Inflammatory macrophage (primary cell): ENCODE measurements at regions not wholly inside any gene's neighbourhood (a gene's known extent, or its start where the extent isn't known, plus 50 kb on each side); places are given as distances from the start of the nearest gene placed in this dataset.
"Not testable (repeated sequence)": the region's sequence is repeated elsewhere in the genome, so short reads cannot be mapped to it uniquely, and the experiment has no call there.

Experiments used
- DNase-seq, 2 donors: peaks; one replicate each; pipeline ENCODE4 v3.0.0-alpha.2; 2020 to 2022

DNA sequence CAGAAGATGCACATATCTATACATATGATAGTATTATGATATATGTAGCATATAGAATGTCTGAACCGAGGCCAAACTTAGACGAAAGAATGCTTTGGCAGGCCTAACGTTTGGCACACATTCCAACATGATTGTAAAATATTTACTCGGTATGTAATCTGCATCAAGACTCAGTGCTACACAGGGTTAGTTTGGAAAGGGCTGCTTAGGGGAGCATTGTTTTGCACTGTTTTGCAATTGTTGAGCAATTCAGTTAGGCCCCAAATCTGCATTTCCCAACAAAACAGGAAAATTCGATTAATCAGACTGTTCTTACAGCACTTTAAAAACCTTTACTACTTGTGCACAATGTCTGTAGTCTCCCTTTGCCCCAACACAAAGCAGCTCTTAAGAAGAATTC lies 216.0 kb upstream of the NEGR1 start:
- DNase-seq: no peak

DNA sequence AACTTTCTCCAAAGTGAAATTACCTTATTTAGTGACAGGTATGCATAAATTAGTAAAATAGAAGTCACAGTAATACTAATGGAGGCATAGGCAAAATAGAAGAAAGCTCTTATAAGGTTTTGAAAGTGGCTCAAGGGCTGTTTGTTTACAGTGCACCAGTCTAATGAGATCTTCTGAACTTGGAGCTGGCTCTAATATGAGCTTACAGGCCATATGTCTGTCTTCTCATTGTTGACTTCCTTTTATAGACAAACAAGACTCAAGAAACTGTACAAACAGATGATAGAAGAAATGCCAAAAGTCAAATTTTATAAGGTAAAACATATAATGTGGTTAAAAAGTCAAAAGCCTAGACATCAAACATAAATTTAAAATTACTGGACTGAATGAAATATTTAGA lies 207.5 kb upstream of the NEGR1 start:
- DNase-seq: no peak

DNA sequence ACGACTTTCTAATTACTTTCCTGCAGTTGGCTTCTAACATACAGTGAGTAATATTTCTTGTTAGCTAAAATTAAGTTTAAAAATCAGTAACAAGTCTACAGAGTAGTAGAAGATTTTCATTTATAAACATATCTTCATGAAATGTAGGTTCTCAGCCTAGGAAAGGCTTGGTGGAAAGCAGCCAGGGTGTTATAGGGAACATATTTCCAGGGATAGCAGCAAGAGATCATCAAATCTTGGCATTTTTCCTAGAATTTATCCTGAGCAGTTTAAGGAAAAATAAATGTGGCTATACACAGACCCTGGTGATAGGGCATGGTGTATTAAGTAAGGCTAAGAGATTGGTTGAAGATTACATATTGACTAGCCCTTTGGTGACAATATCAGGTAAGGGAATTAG lies 203.5 kb upstream of the NEGR1 start:
- no peak for DNase-seq

DNA sequence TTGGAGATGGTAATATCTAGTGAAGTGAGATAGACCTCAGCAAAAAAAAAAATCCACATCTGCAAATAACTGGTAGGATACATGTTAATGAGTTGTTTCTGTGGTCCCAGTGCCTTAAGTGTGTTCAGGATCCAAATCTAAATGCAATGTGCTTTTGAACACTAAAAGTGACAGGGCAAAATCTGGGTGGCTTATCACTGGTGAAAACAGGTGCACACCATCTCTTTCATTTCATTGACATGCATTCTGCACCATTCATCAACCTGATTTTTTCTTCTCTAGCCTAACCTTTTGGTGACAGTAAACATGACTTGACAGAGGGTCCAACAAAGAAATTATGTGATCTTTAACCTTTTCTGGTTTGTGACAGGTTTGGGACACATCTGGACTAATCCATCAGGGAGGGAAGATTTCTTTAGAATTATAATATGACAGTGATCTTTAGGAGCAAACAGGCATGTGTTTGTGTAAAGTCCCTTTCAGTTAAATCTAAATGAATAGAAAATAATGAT lies 201.6 kb upstream of the NEGR1 start:
- no peak for DNase-seq

DNA sequence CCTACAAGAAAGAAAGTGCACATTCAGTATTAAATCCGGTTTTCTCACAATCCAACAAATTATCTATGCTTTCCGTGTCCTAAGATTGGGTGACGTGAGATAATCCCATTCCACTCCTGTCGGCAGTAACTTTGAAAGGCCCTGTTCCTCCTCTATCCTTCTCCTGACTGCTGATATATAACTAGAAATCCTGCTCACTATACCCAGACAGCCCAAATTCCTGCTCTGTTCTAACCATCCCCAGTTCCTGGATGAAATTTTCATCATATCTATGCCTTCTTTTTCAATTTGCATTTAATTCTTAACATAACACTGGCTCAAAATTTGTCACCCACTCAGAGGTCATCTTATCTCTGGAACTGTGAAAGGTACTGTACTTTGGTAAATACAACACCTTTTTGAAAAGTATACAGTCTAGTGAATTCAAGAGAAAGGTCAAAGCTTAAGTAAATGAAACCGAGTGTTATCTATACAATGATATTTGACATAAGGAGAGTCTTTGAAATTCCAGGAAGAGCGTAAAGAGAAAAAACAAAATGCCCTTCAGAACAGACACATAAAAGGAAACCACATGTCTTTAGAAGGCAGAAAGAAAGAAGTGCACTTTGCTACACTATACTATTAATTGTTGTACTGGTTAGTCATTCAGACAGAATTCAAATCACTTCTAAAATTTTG lies 200.5 kb upstream of the NEGR1 start:
- no peak for DNase-seq

DNA sequence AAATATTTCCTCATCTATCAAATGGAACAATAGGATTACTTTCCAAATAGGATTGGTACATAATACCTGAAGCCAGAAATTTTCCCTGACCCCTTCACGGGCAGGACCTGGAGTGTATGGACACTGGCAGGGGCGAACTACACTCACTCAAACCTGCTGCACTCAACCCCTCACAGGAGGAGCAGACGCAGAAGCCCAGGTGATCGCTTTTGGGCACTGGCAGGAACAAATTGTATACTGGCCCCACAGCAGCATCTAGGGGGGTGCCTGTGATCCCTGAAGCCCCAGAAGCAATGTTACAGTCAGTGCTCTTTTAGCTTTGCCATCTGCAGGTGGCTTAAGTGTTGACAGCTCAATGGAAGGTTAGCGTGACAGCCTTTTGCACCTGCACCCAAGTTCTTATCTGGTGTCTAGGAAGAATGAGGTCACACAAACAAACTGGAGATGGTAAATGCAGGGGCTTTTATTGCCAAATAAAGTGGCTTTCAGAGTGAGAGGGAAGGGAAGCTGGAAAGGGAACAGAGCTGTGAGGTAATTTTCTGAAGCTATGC lies 199.2 kb upstream of the NEGR1 start:
- no peak for DNase-seq

DNA sequence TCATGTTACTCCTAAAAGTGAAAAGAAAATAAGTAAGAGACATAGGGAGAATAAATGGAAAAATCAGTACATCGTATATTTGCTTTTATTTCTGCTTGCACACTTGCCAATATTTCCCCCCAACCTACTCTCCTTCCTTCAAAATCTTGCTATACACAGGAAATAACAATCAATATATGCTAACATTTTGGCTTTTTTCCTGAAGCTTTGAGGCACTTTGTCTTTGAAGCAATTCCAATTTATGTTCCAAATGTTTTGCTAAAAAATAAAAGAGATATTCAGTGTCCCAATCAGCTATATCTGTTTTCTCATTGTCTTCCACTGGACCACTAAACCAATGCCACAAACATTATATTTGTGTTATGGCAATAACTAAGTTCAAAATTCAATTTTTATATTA lies 184.0 kb upstream of the NEGR1 start:
- no peak for DNase-seq

DNA sequence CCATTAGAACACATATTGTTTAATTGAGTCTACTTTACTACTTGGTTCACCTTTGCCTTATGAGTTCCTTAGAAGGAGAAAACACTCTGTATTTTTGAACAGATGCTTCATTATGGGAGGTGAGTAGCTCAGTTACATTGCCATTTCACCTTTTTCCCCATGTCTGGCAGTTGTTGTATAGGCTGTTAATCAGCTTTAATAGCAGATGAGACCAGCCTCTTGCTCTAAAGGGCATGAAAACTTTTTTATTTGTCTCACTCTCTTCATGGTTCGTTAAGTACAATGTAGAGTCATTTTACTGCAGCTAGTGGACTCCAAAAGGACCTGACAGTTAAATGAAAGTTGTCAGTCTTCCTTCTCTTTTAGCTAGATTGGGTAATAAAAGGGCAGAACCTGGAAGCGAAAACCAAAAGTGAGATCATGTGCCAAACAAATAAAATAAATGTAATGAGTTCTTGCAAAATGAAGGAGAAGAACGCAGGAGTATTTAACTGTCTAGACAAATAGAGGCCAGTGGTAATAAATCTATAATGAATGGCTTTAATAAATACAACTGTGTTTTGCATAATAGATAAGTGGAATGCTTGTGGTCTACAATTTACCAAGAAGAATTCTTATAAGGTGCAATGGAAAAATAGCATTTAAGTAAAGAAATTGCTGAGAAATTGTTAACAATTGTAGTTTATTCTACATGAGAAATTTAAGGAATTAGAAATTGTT lies 180.0 kb upstream of the NEGR1 start:
- DNase-seq: no peak

DNA sequence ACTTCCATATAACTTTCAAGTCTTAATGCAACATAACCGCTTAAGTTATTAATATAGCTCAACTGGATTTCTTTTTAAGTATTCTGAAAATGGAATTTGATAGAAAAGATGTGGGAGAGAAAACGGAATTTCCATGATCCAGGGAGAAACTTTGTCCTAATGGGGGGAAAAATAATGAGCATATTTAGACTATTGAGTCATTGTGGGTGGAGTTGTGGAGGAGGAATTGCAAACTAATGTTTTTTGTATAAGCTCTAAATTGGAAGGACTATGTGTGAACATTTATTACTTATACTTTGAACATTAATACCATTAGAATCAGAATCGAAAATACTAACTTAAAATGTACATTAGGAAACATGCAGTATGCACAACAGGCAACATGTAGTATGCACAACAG lies 159.9 kb upstream of the NEGR1 start:
- DNase-seq: no peak

DNA sequence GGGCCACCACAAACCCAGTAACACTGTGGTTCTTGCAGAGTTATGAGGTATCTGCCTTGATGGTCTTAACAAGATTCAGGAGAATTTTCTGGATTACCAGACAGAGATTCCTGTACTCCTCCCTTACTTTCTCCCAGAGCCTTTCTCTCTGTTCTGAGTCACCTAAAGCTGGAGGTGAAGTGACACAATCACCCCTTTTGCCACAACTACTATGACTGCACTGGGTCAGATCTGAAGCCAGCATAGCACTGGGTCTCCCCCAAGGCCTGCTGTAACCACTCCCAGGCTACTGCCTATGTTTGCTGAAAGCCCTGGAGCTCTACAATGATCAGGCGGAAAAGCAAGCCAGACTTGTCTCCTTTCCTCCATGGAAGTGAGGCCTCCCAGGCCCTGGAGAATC lies 156.7 kb upstream of the NEGR1 start:
- DNase-seq: no peak

DNA sequence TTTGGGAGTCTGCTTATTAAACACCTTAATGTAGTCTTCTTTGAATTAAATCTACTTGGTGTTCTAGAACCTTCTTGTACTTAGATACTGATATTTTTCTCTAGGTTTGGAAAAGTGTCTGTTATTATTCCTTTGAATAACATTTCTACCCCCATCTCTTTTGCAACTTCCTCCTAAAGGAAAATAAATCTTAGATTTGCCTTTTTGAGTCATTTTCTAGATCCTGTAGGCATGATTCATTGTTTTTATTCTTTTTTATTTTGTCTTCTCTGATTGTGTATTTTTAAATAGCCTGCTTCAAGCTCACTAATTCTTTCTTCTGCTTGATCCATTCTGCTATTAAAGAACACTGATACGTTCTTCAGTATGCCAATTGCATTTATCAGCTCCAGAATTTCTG lies 155.9 kb upstream of the NEGR1 start:
- no peak for DNase-seq

DNA sequence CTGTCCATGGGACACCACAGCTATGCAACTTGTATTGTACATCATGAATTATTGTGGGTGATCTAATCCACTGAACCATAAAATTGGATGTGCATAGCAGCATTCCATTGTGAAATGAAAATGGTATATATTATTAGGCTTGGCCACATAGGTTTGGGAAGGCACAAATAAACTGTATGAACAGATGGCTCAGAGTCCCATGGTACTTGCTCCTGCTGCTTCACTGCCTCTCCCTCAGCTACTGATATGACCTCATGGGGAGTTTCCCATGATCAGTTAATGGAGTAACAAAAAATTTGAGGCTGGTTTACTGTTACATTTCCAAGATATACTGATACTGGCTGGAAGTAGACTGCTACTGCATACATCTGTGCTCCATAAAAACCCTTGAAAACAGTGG lies 152.7 kb upstream of the NEGR1 start:
- DNase-seq: no peak

DNA sequence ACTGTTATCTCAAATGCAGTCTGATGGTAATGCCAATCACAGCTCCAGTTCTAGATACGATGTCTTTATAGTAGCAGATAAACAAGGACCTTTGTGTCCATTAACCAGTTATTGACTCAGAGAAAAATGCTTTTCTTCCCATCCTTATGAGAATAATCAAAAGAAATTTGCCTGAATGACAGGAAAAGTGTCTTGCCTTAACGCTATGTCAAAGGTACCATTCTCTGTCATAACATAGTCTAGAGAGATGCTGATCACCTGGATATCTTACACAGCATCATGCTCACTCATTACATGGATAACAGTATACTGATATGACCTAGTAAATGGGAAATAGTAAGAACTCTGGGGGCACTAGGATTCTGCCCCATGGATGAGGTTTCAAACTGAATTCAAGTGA lies 151.7 kb upstream of the NEGR1 start:
- DNase-seq: no peak

DNA sequence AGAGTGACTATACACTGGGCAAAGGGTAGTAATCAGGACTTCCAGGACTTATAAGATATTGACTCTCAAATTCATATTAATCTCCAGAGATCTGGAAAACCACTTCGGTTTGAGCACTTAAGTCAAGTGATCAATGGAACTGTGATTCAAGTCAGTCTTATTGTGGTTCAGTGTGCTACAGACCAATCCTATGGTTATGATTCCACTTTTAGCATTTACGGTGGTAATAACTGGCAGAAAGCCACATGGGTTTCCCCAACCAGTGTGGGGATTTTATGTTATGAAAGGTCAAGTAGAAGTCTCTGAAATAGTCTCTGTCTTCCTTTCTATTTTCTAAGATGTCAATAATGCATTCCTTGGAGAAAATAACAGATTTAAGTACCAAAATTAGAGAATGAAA lies 151.3 kb upstream of the NEGR1 start:
- DNase-seq: no peak

DNA sequence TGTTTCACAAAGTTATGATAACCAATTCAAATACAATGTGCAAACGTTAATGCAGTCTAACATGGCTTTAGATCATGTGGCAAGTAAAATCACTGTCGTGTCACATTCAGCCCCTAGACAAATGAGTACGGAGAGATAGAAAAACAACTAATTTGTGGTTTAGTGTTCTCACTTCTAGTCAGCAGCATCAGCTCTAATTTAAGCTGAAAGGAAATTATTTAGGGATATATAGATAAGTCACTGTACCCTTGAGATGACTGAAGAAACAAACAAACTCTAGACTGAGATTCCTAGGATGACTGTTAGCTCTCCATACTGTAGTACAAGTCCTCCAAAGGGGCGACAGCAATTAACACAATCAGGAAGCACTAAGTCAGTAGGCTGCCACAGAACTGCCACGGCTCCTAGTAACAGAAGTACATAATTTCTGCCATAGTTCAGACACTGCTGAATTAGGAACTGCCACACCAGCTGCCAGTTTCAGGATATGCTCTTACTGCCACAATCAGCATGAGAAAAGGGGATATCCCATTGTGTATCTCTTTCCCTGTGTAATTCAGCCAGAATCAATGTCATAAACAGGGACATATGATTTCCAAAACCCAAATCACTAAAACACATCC lies 150.4 kb upstream of the NEGR1 start:
- peak in 1 of 2 donors; percentile 6 for DNase-seq

DNA sequence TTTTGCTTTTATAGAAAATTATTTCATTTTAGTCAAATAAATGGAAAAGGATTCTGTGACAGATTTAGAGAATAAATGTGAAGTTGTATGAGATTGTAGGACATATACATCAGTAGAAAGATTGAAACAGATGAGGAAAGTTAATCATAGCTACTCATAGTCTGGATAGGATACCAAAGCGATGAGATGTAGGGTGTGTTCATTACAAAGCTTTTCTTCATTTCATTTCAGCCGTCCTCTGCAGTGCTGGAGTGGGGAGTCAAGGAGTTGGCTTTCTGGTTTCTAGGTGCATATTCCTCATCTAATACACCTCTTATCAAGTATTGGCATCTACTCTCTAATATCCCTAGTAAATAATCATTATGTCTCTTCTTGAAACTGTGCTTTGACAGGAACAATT lies 149.5 kb upstream of the NEGR1 start:
- DNase-seq: no peak

DNA sequence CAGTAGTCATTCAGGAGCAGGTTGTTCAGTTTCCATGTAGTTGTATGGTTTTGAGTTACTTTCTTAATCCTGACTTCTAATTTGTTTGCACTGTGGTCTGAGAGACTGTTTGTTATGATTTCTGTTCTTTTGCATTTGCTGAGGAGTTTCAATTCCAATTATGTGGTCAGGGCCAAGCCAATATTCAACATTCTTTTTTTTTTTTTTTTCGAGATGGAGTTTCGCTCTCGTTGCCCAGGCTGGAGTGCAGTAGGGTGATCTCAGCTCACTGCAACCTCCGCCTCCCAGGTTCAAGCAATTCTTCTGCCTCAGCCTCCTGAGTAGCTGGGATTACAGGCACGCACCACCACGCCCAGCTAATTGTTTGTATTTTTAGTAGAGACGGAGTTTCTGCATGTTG lies 145.9 kb upstream of the NEGR1 start:
- not testable (repeated sequence) for DNase-seq

DNA sequence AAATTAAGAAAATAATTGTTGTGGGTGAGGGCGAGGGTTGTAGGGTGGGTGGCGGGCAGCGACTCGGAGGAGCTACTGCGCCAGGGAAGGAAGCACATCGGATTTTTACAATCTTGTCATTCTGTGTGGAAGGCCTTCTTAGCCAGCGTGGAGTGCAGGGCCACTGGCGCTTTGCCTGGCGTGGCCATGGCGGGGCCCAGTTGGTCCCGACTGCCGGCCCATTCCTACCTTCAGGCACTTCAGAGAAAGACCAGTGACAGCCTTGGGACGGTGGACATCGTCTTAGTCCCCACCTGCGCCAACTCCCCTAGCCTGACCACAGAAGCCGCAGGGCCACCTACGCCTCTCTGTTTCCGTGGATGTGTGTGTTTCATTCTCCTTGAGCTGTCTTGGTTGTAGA lies 136.9 kb upstream of the NEGR1 start:
- DNase-seq: no peak

DNA sequence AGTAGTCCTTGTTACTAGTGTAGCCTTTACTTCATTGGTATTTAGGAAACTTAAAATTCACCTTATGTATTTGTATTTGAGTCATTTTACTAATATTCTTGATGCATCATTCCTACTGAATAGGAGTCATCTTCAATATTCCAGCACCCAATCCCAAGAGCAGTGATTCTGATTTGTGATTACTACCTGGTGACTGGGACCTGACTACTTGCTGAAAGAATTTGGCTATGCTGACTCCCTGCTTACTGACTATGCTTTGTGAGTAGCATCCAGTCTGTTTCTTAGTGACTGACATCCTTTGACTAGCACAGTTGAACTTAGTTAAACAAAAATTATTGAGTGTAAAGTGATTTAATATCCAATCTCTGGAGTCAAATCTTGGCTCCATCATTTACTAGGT lies 129.9 kb upstream of the NEGR1 start:
- no peak for DNase-seq

DNA sequence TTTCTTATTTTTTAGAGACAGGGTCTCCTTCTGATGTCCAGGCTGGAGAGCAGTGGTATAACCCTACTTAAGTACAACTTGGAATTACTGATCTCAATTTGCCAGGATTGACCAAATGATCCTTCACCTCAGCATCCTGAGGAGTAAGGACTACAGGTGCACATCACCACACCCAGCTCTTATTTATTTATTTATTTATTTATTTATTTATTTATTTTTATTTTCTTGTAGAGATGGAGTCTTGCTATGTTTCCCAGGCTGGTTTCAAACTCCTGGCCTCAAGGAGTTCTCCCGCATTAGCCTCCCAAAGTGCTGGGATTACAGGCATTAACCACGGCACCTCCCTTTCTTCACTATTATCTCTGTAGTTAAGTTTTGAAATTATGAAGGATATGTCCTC lies 117.5 kb upstream of the NEGR1 start:
- DNase-seq: no peak

DNA sequence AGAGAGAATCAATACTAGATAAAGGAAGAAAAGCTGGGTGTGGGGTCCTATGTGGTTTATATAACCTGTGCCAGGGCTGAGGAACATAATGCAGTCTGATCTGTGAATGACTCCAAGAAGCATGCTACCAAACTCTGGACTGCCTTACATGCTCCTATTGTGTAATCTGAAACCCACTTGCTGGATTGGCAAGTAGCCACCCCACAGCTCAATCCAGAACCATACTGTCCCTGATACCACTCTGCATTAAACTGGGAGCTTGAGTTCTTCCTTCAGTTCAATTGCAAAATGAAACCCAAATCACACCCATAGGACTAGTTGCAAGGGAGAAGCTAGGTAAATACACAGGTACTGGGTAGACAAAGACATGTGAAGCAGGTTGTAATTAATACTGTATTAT lies 115.4 kb upstream of the NEGR1 start:
- no peak for DNase-seq

DNA sequence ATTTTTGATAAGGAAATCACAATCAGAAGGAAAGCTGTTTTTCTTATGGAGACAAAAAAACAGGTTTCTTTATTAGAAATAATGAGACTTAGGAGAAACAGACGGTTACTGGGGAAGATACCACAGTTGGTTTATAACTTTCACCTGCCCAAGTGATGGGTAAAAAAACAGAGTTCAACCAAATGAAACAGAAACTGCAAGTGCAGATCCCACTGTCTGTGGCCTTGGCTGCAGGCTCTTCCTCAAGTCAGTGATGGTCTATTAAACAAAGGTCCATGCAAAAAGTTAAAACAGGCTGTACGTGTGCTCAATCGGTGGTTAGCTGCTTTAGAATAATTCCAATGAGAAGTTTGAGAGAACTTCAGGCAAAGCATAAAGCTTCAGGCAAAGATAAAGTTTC lies 112.1 kb upstream of the NEGR1 start:
- DNase-seq: no peak

DNA sequence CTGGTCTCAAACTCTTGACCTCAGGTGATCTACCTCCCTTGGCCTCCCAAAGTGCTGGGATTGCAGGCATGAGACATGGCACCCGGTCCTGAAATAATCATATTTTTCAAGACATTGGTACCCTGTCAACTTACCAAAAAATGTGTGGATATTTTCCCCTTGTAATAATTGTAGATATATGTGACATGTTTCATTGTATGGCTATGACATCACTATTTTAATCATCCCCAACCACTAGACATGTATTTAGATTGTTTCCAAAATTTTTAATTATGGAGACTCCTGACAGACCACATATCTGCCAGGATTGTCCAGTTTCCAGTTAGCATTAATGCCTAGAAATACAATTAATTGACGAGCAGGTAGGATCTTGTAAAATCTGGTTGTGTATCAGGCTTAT lies 96.7 kb upstream of the NEGR1 start:
- no peak for DNase-seq

DNA sequence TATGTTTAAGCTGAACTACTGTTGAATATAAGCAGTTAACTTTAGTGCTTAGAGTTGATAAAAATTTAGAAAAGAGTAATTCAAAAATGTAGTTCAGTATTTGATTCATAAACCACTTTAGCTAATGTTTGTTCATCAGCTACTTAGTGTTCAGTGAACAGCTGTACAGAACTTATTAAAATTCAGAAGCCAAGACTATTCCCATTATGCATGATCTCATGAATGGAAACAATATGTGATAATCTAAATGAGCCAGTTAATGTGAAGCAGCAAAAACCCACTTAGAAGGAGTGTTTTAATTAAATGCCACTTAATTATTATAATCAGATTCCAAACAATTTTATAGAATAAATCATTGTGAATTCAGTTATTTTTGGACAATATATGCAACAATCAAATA lies 92.9 kb upstream of the NEGR1 start:
- DNase-seq: no peak
